ENCODE measurements at regions not wholly inside any gene's neighbourhood (a gene's known extent, or its start where the extent isn't known, plus 50 kb on each side); places are given as distances from the start of the nearest gene placed in this dataset.
"Not testable (repeated sequence)": the region's sequence is repeated elsewhere in the genome, so short reads cannot be mapped to it uniquely, and the experiment has no call there.

- TF ChIP-seq CTCF (IDR thresholded peaks at IDR 0.05) (no peak), ZFX (IDR thresholded peaks at IDR 0.05; ENCODE audit: borderline replicate concordance) (no peak)
- H3K27ac ChIP-seq = no peak overlapping the region
Measured at GRCh38 chr14:35174342-35174741, 52.0 kb downstream of the PRORP start.

GRCh38 chr14:35180179-35180578, 57.8 kb downstream of the PRORP start:
- TF ChIP-seq ZFX (IDR thresholded peaks at IDR 0.05; ENCODE audit: borderline replicate concordance) = no peak
- no peak for TF ChIP-seq CTCF (IDR thresholded peaks at IDR 0.05)

GRCh38 chr14:35184891-35185290, 62.5 kb downstream of the PRORP start:
- not testable (repeated sequence) for H3K27ac ChIP-seq

More at GRCh38 chr14:35180179-35180578, 57.8 kb downstream of the PRORP start:
- no peak overlapping the region for H3K27ac ChIP-seq

GRCh38 chr14:35189422-35189821, 67.1 kb downstream of the PRORP start:
- TF ChIP-seq CTCF (IDR thresholded peaks at IDR 0.05) (no peak), ZFX (IDR thresholded peaks at IDR 0.05; ENCODE audit: borderline replicate concordance) (no peak)
- no peak overlapping the region for H3K27ac ChIP-seq

- no peak overlapping the region for H3K27ac ChIP-seq
- no peak for TF ChIP-seq ZFX (IDR thresholded peaks at IDR 0.05; ENCODE audit: borderline replicate concordance)
- TF ChIP-seq CTCF (IDR thresholded peaks at IDR 0.05) = no peak
Measured at GRCh38 chr14:35193161-35193560, 70.8 kb downstream of the PRORP start.

- not testable (repeated sequence) for H3K27ac ChIP-seq
Measured at GRCh38 chr14:35194183-35194582, 71.8 kb downstream of the PRORP start.

- TF ChIP-seq CTCF (IDR thresholded peaks at IDR 0.05) (no peak), ZFX (IDR thresholded peaks at IDR 0.05; ENCODE audit: borderline replicate concordance) (no peak)
- H3K27ac ChIP-seq = no peak overlapping the region
Measured at GRCh38 chr14:35196571-35196970, 74.2 kb downstream of the PRORP start.

- TF ChIP-seq CTCF (IDR thresholded peaks at IDR 0.05) (no peak), ZFX (IDR thresholded peaks at IDR 0.05; ENCODE audit: borderline replicate concordance) (no peak)
- H3K27ac ChIP-seq = no peak overlapping the region
Measured at GRCh38 chr14:35197015-35197414, 74.7 kb downstream of the PRORP start.
